T-cell (primary cell): ENCODE measurements at regions not wholly inside any gene's neighbourhood (a gene's known extent, or its start where the extent isn't known, plus 50 kb on each side); places are given as distances from the start of the nearest gene placed in this dataset.
"Not testable (repeated sequence)": the region's sequence is repeated elsewhere in the genome, so short reads cannot be mapped to it uniquely, and the experiment has no call there.

ENCODE experiments used
- ATAC-seq, 4 experiments: fragments of 200-7000 bp in 3 of 4; fragments of 150-1000 bp in 1 of 4; cut with Tn5 transposase; replicated peaks in 1 of 4; 1 replicate in 3 of 4; 2 replicates in 1 of 4; pipeline ENCODE4 v1.10.0; 2021; ENCODE audit warnings: moderate library complexity in 3 of 4, mild to moderate bottlenecking in 2 of 4, moderate number of reproducible peaks in 1 of 4
- CTCF ChIA-PET, 2 donors: fragments of 300-600 bp; sonication (Branson Sonifier 250); formaldehyde crosslinking; loops; one replicate each; lab custom pipeline; 2022; ENCODE audit warnings: antibody characterized with exemption in 2 of 2; lab: Charles Lee
- POLR2A ChIA-PET, 2 donors: fragments of 300-600 bp; sonication (Branson Sonifier 250); formaldehyde crosslinking; loops; one replicate each; lab custom pipeline; 2022; ENCODE audit warnings: antibody characterized with exemption in 2 of 2; lab: Charles Lee
- DNase-seq, 35 experiments: peaks; one replicate each; pipeline versions ENCODE4 v3.0.0 to v3.0.0-alpha.2; 2013 to 2023
- H3K27ac ChIP-seq: one replicate; pipeline ENCODE4 v1.5.1; 2013; ENCODE audit warnings: low read length
- H3K27me3 ChIP-seq, 2 experiments: replicated peaks in 1 of 2; 1 replicate in 1 of 2; 2 replicates in 1 of 2; pipeline versions ENCODE4 v1.6.1 to v1.7.0; 2013; ENCODE audit warnings: low read length in 1 of 2, mixed read lengths in 1 of 2; ENCODE audit not compliant: control insufficient read depth in 2 of 2, insufficient read depth in 2 of 2; ENCODE audit errors: extremely low read depth in 1 of 2
- H3K36me3 ChIP-seq, 2 donors: 1 replicate in 1 of 2; 2 replicates in 1 of 2; pipeline versions ENCODE4 v1.6.1 to v1.7.0; 2013; ENCODE audit warnings: low read length in 1 of 2; ENCODE audit not compliant: control insufficient read depth in 2 of 2, insufficient read depth in 1 of 2; ENCODE audit errors: extremely low read depth in 1 of 2
- H3K4me1 ChIP-seq, 2 experiments: 1 replicate in 1 of 2; 2 replicates in 1 of 2; pipeline versions ENCODE4 v1.6.1 to v1.7.0; 2013; ENCODE audit warnings: low read length in 2 of 2, mixed read lengths in 1 of 2; ENCODE audit not compliant: insufficient read depth in 2 of 2, control insufficient read depth in 1 of 2; ENCODE audit errors: extremely low read depth in 1 of 2
- H3K4me3 ChIP-seq, 2 donors: 1 replicate in 1 of 2; 2 replicates in 1 of 2; pipeline versions ENCODE4 v1.5.1 to v1.7.0; 2013; ENCODE audit warnings: mild to moderate bottlenecking in 2 of 2, low read length in 1 of 2, moderate library complexity in 1 of 2; ENCODE audit not compliant: control insufficient read depth in 1 of 2; ENCODE audit errors: extremely low read depth in 1 of 2
- H3K9me3 ChIP-seq: 2 replicates; pipeline ENCODE4 v1.7.0; 2013
- H3K27ac Mint-ChIP-seq, 2 donors: one replicate each; pipeline ENCODE4 v1.8.0; 2020 to 2021; ENCODE audit warnings: mild to moderate bottlenecking in 2 of 2, mixed read lengths in 2 of 2
- H3K27me3 Mint-ChIP-seq, 2 donors: one replicate each; pipeline ENCODE4 v1.8.0; 2021 to 2022; ENCODE audit warnings: mixed read lengths in 2 of 2
- H3K36me3 Mint-ChIP-seq: one replicate; pipeline ENCODE4 v1.8.0; 2021; ENCODE audit warnings: mixed read lengths
- H3K4me1 Mint-ChIP-seq, 3 donors: one replicate each; pipeline ENCODE4 v1.8.0; 2020 to 2022; ENCODE audit warnings: mixed read lengths in 3 of 3, mild to moderate bottlenecking in 1 of 3
- H3K4me3 Mint-ChIP-seq, 3 donors: one replicate each; pipeline ENCODE4 v1.8.0; 2020 to 2022; ENCODE audit warnings: mild to moderate bottlenecking in 3 of 3, mixed read lengths in 3 of 3, moderate library complexity in 3 of 3
- H3K9me3 Mint-ChIP-seq, 3 donors: one replicate each; pipeline ENCODE4 v1.8.0; 2020 to 2022; ENCODE audit warnings: mixed read lengths in 3 of 3
- WGBS: methylation state at CpG from one replicate; pipeline ENCODE4 v1.1.5; 2013; ENCODE audit warnings: missing lambda C conversion rate; ENCODE audit not compliant: insufficient coverage; 5-methylcytosine and 5-hydroxymethylcytosine counted together

DNA sequence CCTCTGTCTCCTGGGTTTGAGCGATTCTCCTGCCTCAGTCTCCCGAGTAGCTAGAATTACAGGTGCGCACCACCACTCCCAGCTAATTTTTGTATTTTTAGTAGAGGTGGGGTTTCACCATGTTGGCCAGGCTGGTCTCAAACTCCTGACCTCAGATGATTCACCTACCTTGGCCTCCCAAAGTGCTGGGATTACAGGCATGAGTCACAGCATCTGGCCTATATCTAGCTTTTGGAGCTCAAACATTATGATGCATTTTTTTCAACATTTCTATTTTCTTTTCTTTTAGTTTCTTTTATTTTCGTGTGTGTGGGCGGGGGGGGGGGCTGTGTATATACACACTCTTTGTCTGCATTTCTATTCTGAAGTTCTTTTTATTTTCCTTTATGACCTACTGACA, 85.6 kb upstream of the PEG3 start:
- H3K27ac ChIP-seq, H3K4me3 Mint-ChIP-seq, H3K4me3 ChIP-seq, H3K36me3 Mint-ChIP-seq, H3K27me3 ChIP-seq, H3K4me1 ChIP-seq, H3K36me3 ChIP-seq, DNase-seq, H3K27ac Mint-ChIP-seq, POLR2A ChIA-PET, H3K4me1 Mint-ChIP-seq, H3K27me3 Mint-ChIP-seq, H3K9me3 ChIP-seq, ATAC-seq, CTCF ChIA-PET: not testable (repeated sequence)
- WGBS: 100% methylated on average over 2 of the region's 5 CpGs
- peaks cover 20 to 55% (median 41%) of the 10 kb centered on the region in 3 donors for H3K9me3 Mint-ChIP-seq

DNA sequence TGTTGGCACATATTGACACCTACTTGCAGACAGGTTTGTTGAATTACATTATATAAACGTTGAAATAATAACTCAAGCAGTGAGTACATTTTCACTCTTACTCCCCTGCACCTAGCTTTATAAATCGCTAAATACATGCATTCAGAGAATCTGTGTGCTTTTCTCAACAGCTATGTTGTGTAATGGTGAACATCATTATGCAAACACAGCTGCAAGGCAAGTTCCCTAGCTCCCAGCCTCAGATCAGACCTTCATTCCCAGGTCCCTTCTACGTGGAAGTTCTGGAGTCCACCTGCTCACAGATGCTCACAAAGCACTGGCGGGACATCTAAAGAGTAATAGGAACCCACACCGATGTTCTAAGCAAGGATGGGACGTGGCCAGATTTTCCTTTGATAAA, 86.8 kb upstream of the PEG3 start:
- no peaks in the 10 kb centered on the region for H3K9me3 ChIP-seq
- WGBS: 33% methylated on average over 1 of the region's 6 CpGs
- Mint-ChIP-seq H3K4me3 (no peak overlapping the region), H3K36me3 (no peaks in the 10 kb centered on the region), H3K27me3 (no peaks in the 10 kb centered on the region), H3K27ac (no peak overlapping the region), H3K4me1 (no peaks in the 10 kb centered on the region), H3K9me3 (peaks cover 20 to 58% (median 40%) of the 10 kb centered on the region in 3 donors)
- H3K4me3 ChIP-seq: no peak overlapping the region
- no peak overlapping the region for H3K27ac ChIP-seq
- ChIA-PET POLR2A (no interaction called here), CTCF (no interaction called here)
- DNase-seq (no peak), ATAC-seq (no peak)
- H3K27me3 ChIP-seq: no peaks in the 10 kb centered on the region
- H3K36me3 ChIP-seq: no peaks in the 10 kb centered on the region
- no peaks in the 10 kb centered on the region for H3K4me1 ChIP-seq

DNA sequence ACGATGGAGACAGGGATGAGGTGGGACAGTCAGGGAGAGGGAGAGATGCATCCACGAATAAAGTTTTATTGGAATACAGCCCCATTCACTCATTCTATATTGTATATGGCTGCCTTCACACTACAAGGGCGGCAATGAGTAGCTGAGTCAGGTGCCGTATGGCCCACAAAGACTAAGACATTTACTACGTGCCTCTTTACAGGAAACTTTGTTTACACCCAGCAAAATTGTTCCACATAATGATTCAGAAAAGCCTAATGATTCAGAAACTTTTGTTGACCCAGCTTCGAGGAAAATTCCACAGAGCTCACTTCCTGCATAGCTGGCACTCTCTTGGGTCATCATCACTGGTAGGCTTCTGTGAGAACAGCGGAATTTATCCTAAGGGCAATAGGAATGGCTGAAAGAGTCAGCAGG, 87.3 kb upstream of the PEG3 start:
- H3K4me1 Mint-ChIP-seq: no peaks in the 10 kb centered on the region
- 75% methylated on average over 3 of the region's 7 CpGs for WGBS
- no peaks in the 10 kb centered on the region for H3K9me3 ChIP-seq

DNA sequence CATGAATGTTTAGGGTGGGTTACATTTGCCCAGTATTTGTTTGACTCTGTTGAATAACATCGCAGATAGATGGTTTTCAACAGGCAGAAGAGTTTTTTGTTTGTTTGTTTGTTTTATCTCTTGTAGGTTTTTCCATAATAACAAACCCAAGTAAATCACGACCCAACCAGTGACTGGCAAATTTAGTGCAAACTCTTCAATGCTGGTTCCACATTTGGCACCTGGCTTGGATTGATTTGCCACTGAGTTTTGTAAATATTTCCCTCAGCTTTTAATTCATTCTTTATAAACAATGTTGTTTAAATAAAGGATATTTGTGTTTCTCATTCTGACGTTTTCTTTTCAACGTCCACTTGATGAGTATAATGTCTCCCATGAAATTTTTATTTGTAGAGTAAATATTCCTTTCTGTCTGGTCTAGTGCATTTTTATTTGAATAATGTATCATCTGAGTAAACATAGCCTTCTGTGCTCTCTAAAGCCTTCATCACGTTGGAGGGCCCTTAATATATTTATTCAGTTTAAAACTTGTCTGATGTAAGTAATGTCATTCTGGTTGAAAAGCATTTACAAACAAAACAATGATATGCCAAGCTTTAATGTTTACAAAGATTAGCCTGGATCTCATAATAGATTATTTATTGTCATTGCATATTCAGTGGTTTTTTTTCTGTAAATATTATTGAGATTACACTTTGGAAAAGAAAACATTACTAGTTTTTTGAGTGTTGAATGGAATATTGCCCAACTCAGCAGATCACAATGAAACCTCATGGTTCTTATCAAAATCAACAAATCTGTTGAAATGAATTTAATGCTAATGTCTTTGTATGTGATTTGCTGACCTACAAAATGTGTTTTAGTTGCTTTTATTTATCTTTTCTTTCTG, 90.4 kb upstream of the PEG3 start:
- no peak for DNase-seq
- Histone ChIP-seq H3K4me3 (no peak overlapping the region), H3K27me3 (no peaks in the 10 kb centered on the region), H3K27ac (no peak overlapping the region), H3K36me3 (no peaks in the 10 kb centered on the region), H3K9me3 (no peaks in the 10 kb centered on the region), H3K4me1 (no peaks in the 10 kb centered on the region)
- Mint-ChIP-seq H3K4me3 (no peak overlapping the region), H3K4me1 (no peaks in the 10 kb centered on the region), H3K9me3 (peaks cover 22 to 45% (median 35%) of the 10 kb centered on the region in 3 donors), H3K27me3 (no peaks in the 10 kb centered on the region), H3K36me3 (no peaks in the 10 kb centered on the region), H3K27ac (no peak overlapping the region)
- ATAC-seq: no peak
- ChIA-PET POLR2A (no interaction called here), CTCF (no interaction called here)
- WGBS: no CpG with 5 or more reads among the region's 5 CpGs

More for the DNA sequence above, 87.3 kb upstream of the PEG3 start:
- Histone ChIP-seq H3K4me1 (no peaks in the 10 kb centered on the region), H3K4me3 (no peak overlapping the region), H3K27me3 (no peaks in the 10 kb centered on the region), H3K27ac (no peak overlapping the region), H3K36me3 (no peaks in the 10 kb centered on the region)
- H3K9me3 Mint-ChIP-seq: peaks cover 24 to 62% (median 43%) of the 10 kb centered on the region in 3 donors
- no peak overlapping the region for H3K27ac Mint-ChIP-seq
- DNase-seq (no peak), ATAC-seq (no peak)
- ChIA-PET CTCF (no interaction called here), POLR2A (no interaction called here)
- H3K27me3 Mint-ChIP-seq: no peaks in the 10 kb centered on the region
- no peaks in the 10 kb centered on the region for H3K36me3 Mint-ChIP-seq
- no peak overlapping the region for H3K4me3 Mint-ChIP-seq

DNA sequence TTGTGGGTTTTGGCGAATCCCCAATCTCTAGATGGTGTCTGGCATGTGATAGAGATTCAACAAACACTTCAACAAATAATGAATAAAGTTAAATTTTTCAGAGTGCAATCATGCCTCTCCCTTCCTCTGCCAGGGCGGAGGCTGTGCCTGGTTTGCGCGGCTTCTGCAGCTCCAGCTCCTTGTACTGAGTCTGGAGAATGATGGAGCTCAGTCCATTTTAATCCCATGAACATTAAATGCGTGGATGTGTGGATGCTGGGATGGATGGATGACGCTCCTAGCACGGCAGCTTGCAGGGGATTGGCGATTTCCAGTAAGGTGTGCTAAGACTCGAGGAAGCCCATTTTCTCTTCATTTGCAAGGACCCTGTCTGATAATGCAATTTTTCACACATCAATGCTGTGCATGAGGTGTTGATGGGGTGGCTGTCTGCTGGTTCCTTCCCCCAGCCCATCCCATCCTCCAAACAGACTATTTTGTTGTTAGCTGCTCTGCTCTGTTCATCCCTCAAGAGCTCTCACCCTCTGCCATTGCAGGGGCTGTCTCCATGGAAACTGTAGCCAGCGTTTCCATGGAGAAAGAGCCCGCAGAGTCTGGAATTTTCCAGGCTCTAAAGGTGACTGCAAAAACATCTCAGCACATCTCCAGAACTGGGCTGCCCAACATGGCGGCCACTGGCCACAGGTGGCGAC, 92.6 kb upstream of the PEG3 start:
- Mint-ChIP-seq H3K36me3 (no peaks in the 10 kb centered on the region), H3K27ac (no peak overlapping the region), H3K27me3 (no peaks in the 10 kb centered on the region), H3K9me3 (peaks cover 21 to 43% (median 36%) of the 10 kb centered on the region in 3 donors), H3K4me3 (no peak overlapping the region), H3K4me1 (no peaks in the 10 kb centered on the region)
- no peaks in the 10 kb centered on the region for H3K4me1 ChIP-seq
- DNase-seq (no peak), ATAC-seq (no peak)
- H3K9me3 ChIP-seq: no peaks in the 10 kb centered on the region
- 20% methylated on average over 1 of the region's 13 CpGs for WGBS
- CTCF ChIA-PET: no interaction called here
- no peak overlapping the region for H3K4me3 ChIP-seq
- POLR2A ChIA-PET: no interaction called here
- H3K27ac ChIP-seq: no peak overlapping the region
- H3K36me3 ChIP-seq: no peaks in the 10 kb centered on the region
- H3K27me3 ChIP-seq: no peaks in the 10 kb centered on the region

DNA sequence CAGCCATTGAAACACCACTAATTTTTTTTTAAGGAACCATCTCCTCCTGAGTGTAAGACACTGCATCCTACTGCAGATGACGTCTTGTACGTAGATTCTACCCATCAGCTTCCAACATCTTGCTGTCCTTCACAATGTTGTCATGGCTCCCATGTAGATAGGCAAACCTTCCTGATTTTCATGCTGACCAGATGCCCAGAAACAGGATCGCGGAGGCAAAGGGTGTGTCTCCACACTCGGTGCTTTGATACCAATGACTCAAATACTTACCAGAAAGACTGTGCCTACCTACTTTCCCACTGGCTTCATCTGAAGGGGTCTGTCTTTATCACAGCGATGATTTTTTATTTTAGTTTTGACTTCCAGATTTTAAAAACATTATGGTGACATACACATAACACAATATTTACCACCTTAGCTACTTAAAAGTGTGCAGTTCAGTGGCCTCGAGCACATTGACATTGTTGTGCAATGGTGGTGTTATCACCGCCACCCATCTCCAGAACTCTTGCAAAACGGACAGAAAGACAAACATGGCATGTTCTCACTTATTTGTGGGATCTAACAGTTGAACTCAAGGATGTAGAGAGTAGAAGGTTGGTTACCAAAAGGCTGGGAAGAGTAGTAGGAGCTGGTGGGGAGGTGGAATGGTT, 94.0 kb upstream of the PEG3 start:
- H3K9me3 ChIP-seq: no peaks in the 10 kb centered on the region
- Mint-ChIP-seq H3K4me3 (no peak overlapping the region), H3K9me3 (peaks cover 20 to 46% (median 41%) of the 10 kb centered on the region in 3 donors), H3K36me3 (no peaks in the 10 kb centered on the region), H3K27me3 (no peaks in the 10 kb centered on the region), H3K27ac (no peak overlapping the region), H3K4me1 (no peaks in the 10 kb centered on the region)
- H3K27me3 ChIP-seq: no peaks in the 10 kb centered on the region
- CTCF ChIA-PET: no interaction called here
- DNase-seq (no peak), ATAC-seq (no peak)
- no peaks in the 10 kb centered on the region for H3K36me3 ChIP-seq
- no peaks in the 10 kb centered on the region for H3K4me1 ChIP-seq
- POLR2A ChIA-PET: no interaction called here
- H3K4me3 ChIP-seq: no peak overlapping the region
- no peak overlapping the region for H3K27ac ChIP-seq
- 84% methylated on average over 4 of the region's 9 CpGs for WGBS
